ENCODE measurements at regions not wholly inside any gene's neighbourhood (a gene's known extent, or its start where the extent isn't known, plus 50 kb on each side); places are given as distances from the start of the nearest gene placed in this dataset.

DNA sequence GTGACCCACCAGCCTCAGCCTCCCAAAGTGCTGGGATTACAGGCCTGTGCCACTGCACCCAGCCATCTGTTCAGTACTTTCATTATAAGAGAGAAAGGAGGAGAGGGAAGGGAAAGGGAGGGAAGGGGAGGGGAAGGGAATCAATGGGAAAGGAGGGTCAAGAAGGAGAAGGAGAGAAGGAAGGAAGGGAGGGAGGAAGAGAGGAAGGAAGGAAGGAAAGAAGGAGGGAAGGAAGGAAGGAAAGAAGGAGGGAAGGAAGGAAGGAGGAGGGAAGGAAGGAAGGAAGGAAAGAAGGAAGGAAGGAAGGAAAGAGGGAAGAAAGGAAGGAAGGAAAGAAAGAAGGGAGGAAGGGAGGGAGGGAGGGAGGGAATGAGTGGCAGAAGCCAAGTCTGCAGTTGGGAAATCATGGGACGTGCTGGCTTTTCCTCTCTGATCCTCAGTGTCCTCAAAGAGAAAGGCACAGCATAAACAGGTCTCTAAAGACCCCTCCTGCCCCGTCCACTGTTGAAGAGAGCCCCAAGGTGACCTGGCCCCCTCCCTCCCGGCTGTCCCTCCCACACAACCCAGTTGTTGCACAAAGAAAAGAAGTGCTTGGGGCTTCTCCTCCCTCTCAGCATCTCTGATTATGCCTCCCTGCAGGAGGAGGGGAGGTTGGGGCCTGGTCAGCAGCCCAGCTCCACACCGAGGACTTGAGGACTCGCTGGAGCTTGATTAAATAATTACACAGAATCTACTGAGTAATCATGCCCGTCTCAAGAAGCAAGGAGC is 69.1 kb upstream of the TOP1 start:
- peaks cover 21% of the 10 kb centered on the region for H3K4me1 Mint-ChIP-seq (ENCODE audit: low read depth)
- DNase-seq: peak; percentile 8
- no peak for ATAC-seq
- no peaks in the 10 kb centered on the region for H3K9me3 Mint-ChIP-seq (ENCODE audit: insufficient read depth)
- H3K27me3 Mint-ChIP-seq (ENCODE audit: low read depth): peaks cover 12% of the 10 kb centered on the region
- H3K36me3 Mint-ChIP-seq (ENCODE audit: low read depth): no peaks in the 10 kb centered on the region
- H3K4me3 Mint-ChIP-seq: no peak overlapping the region
- ChIA-PET POLR2A (no interaction called here), CTCF (interaction anchor here (1.2 to 1.3 kb wide), 2 partner anchors 135 to 162 kb away, joined by 3 to 4 read pairs; no protein-coding TSS in a partner anchor)
- H3K27ac Mint-ChIP-seq: no peak overlapping the region

DNA sequence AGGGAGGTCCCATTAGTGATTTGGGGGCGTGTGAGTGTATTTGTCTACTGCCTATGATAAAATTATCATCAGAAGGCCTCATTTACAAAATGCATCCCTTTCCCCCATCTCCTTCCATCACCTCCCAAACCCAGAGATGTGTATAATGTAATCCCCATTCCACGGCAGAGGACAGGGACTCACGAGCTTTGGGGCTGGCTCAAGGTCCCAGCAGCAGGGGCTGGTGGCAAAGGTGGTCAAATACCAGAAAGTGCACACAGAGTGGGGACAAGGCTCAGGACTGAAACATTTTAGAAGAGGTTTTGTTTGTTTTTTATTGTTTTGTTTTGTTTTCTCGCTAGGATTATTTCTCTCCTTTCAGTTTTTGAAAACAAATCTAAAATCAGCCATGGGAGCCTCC is 68.5 kb upstream of the TOP1 start:
- no peak for ATAC-seq

GRCh38 chr20:40960521-40960956 is 68.1 kb upstream of the TOP1 start:
- Mint-ChIP-seq H3K4me3 (no peak overlapping the region), H3K9me3 (ENCODE audit: insufficient read depth) (no peaks in the 10 kb centered on the region), H3K27me3 (ENCODE audit: low read depth) (peaks cover 11% of the 10 kb centered on the region), H3K36me3 (ENCODE audit: low read depth) (no peaks in the 10 kb centered on the region), H3K27ac (no peak overlapping the region), H3K4me1 (ENCODE audit: low read depth) (peaks cover 21% of the 10 kb centered on the region)
- ATAC-seq (no peak), DNase-seq (no peak)
- ChIA-PET CTCF (interaction anchor here (1.2 kb wide), 1 partner anchor 134 kb away, joined by 3 read pairs; no protein-coding TSS in a partner anchor), POLR2A (no interaction called here)

More for the DNA sequence above, 68.5 kb upstream of the TOP1 start:
- CTCF ChIA-PET: interaction anchor here (1.2 to 1.3 kb wide), 2 partner anchors 135 to 163 kb away, joined by 3 to 4 read pairs; no protein-coding TSS in a partner anchor
- Mint-ChIP-seq H3K27me3 (ENCODE audit: low read depth) (peaks cover 11% of the 10 kb centered on the region), H3K4me1 (ENCODE audit: low read depth) (peaks cover 21% of the 10 kb centered on the region), H3K36me3 (ENCODE audit: low read depth) (no peaks in the 10 kb centered on the region), H3K4me3 (no peak overlapping the region), H3K27ac (no peak overlapping the region), H3K9me3 (ENCODE audit: insufficient read depth) (no peaks in the 10 kb centered on the region)
- DNase-seq: peak; percentile 1
- POLR2A ChIA-PET: no interaction called here

GRCh38 chr20:40961176-40961575 is 67.4 kb upstream of the TOP1 start:
- Mint-ChIP-seq H3K4me3 (no peak overlapping the region), H3K27me3 (ENCODE audit: low read depth) (peaks cover 11% of the 10 kb centered on the region), H3K9me3 (ENCODE audit: insufficient read depth) (no peaks in the 10 kb centered on the region), H3K27ac (no peak overlapping the region), H3K4me1 (ENCODE audit: low read depth) (peaks cover 21% of the 10 kb centered on the region), H3K36me3 (ENCODE audit: low read depth) (no peaks in the 10 kb centered on the region)
- ChIA-PET POLR2A (no interaction called here), CTCF (interaction anchor here (5.5 kb wide), 1 partner anchor 220 kb away, joined by 116 read pairs; no protein-coding TSS in a partner anchor)
- ATAC-seq (no peak), DNase-seq (no peak)

- H3K9me3 Mint-ChIP-seq (ENCODE audit: insufficient read depth): no peaks in the 10 kb centered on the region
- H3K27me3 Mint-ChIP-seq (ENCODE audit: low read depth): peaks cover 11% of the 10 kb centered on the region
- DNase-seq (no peak), ATAC-seq (peak; percentile 44)
- H3K27ac Mint-ChIP-seq: peak overlapping the region; percentile 8
- H3K36me3 Mint-ChIP-seq (ENCODE audit: low read depth): no peaks in the 10 kb centered on the region
- H3K4me3 Mint-ChIP-seq: no peak overlapping the region
- CTCF ChIA-PET: interaction anchor here (0.6 to 8.0 kb wide), 44 partner anchors 9 to 1882 kb away, joined by 3 to 116 read pairs (median 5); partner anchors contain the start of gene LPIN3
- peaks cover 21% of the 10 kb centered on the region for H3K4me1 Mint-ChIP-seq (ENCODE audit: low read depth)
- POLR2A ChIA-PET: no interaction called here
These were observed 66.7 kb upstream of the TOP1 start for GRCh38 chr20:40961686-40962640.

DNA sequence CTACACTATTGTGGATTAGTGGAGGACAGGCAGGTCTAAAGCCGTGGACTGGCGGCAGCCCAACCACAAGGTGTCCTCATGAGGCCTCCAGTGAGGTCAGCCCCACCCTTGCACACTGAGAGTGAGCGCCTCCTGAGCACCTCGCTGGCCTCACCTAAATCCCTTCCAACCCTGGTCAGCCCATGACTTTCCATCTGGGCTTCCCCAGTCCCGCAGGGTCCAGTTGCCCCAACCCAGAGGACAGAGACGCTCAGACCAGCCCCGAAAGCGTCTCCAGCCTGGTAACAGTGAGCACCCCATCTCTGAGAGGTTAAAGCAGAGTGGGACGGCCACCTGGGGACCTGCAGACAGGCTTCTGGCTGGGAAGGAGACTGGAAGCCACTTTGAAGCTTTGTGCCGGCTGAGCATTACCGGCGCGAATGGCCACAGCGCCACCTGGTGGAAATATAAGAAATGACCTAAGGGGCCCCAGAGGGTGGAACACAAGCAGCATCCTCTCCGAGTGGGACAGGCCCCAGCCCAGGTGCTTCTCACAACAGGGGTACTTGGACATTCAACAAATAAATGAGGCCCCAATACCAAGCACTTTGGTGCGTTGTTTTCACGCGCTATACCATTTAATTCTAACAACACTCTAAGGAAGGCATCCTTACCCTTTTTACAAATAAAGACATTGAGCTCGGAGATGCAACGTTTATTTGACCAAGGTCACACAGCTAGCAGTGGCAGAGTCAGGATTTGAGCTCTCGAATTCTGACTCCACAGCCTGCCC is 65.7 kb upstream of the TOP1 start:
- peaks cover 21% of the 10 kb centered on the region for H3K4me1 Mint-ChIP-seq (ENCODE audit: low read depth)
- H3K27me3 Mint-ChIP-seq (ENCODE audit: low read depth): peaks cover 9% of the 10 kb centered on the region
- H3K4me3 Mint-ChIP-seq: no peak overlapping the region
- H3K9me3 Mint-ChIP-seq (ENCODE audit: insufficient read depth): no peaks in the 10 kb centered on the region
- peak; percentile 91 for ATAC-seq
- CTCF ChIA-PET: interaction anchor here (0.6 to 8.0 kb wide), 67 partner anchors 10 to 1883 kb away, joined by 3 to 116 read pairs (median 4); partner anchors contain the start of gene LPIN3
- POLR2A ChIA-PET: interaction anchor here (0.6 kb wide), 1 partner anchor 221 kb away, joined by 4 read pairs; no protein-coding TSS in a partner anchor
- H3K36me3 Mint-ChIP-seq (ENCODE audit: low read depth): no peaks in the 10 kb centered on the region
- H3K27ac Mint-ChIP-seq: no peak overlapping the region
- peak; percentile 86 for DNase-seq

- Mint-ChIP-seq H3K4me3 (no peak overlapping the region), H3K27me3 (ENCODE audit: low read depth) (peaks cover 7% of the 10 kb centered on the region), H3K27ac (no peak overlapping the region), H3K4me1 (ENCODE audit: low read depth) (peaks cover 22% of the 10 kb centered on the region), H3K9me3 (ENCODE audit: insufficient read depth) (no peaks in the 10 kb centered on the region), H3K36me3 (ENCODE audit: low read depth) (no peaks in the 10 kb centered on the region)
- ATAC-seq: no peak
- ChIA-PET CTCF (interaction anchor here (0.6 to 8.0 kb wide), 52 partner anchors 9 to 1883 kb away, joined by 3 to 116 read pairs (median 4); partner anchors contain the start of gene LPIN3), POLR2A (interaction anchor here (0.6 kb wide), 1 partner anchor 222 kb away, joined by 4 read pairs; no protein-coding TSS in a partner anchor)
- DNase-seq: no peak
These were observed 65.1 kb upstream of the TOP1 start for GRCh38 chr20:40963505-40963845.

GRCh38 chr20:40965671-40966070 is 63.0 kb upstream of the TOP1 start:
- ATAC-seq (no peak), DNase-seq (no peak)
- Mint-ChIP-seq H3K36me3 (ENCODE audit: low read depth) (no peaks in the 10 kb centered on the region), H3K27me3 (ENCODE audit: low read depth) (peaks cover 10% of the 10 kb centered on the region), H3K27ac (no peak overlapping the region), H3K4me3 (no peak overlapping the region), H3K4me1 (ENCODE audit: low read depth) (peaks cover 40% of the 10 kb centered on the region), H3K9me3 (ENCODE audit: insufficient read depth) (no peaks in the 10 kb centered on the region)
- CTCF ChIA-PET: interaction anchor here (1.0 to 8.0 kb wide), 9 partner anchors 14 to 225 kb away, joined by 3 to 116 read pairs (median 4); no protein-coding TSS in a partner anchor
- POLR2A ChIA-PET: no interaction called here

DNA sequence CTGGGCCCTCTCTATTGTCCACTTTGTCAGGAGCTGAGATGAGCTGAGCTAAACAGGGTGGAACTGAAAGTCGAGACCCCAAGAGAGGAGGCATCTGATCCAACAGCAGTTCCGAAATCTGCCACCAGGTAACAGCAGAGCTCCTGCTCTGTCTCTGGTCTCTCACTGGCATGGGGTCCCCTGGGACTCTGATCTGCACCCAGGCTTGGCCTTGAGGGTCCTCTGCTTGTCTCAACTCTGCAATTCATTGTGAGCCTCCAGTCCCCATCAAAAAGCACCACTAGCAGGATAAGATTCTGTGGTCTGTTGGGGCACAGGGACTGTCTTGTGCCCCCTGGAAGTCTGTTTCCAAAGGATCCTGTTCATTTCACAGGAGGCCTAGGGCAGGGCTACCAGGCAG is 62.5 kb upstream of the TOP1 start:
- ATAC-seq (no peak), DNase-seq (no peak)
- ChIA-PET POLR2A (no interaction called here), CTCF (interaction anchor here (1.0 to 8.0 kb wide), 9 partner anchors 14 to 225 kb away, joined by 3 to 116 read pairs (median 4); no protein-coding TSS in a partner anchor)
- Mint-ChIP-seq H3K4me1 (ENCODE audit: low read depth) (peaks cover 41% of the 10 kb centered on the region), H3K27me3 (ENCODE audit: low read depth) (peaks cover 14% of the 10 kb centered on the region), H3K27ac (no peak overlapping the region), H3K4me3 (no peak overlapping the region), H3K9me3 (ENCODE audit: insufficient read depth) (no peaks in the 10 kb centered on the region), H3K36me3 (ENCODE audit: low read depth) (no peaks in the 10 kb centered on the region)

GRCh38 chr20:40966516-40967185 is 62.0 kb upstream of the TOP1 start:
- ChIA-PET POLR2A (no interaction called here), CTCF (interaction anchor here (1.0 to 8.0 kb wide), 10 partner anchors 13 to 225 kb away, joined by 3 to 116 read pairs (median 6); no protein-coding TSS in a partner anchor)
- Mint-ChIP-seq H3K4me3 (no peak overlapping the region), H3K27me3 (ENCODE audit: low read depth) (peaks cover 18% of the 10 kb centered on the region), H3K36me3 (ENCODE audit: low read depth) (no peaks in the 10 kb centered on the region), H3K4me1 (ENCODE audit: low read depth) (peaks cover 36% of the 10 kb centered on the region), H3K27ac (no peak overlapping the region), H3K9me3 (ENCODE audit: insufficient read depth) (no peaks in the 10 kb centered on the region)
- no peak for ATAC-seq
- no peak for DNase-seq
